Inferior parietal cortex (tissue), 1 donor: ENCODE measurements at regions not wholly inside any gene's neighbourhood (a gene's known extent, or its start where the extent isn't known, plus 50 kb on each side); places are given as distances from the start of the nearest gene placed in this dataset.
A peak's percentile ranks its signal among the peaks of the same experiment; 100 is the strongest.
"Not testable (repeated sequence)": the region's sequence is repeated elsewhere in the genome, so short reads cannot be mapped to it uniquely, and the experiment has no call there.

Experiments
- DNase-seq: peaks from one replicate; pipeline ENCODE4 v3.0.0-alpha.2; 2016; ENCODE audit errors: extremely low spot score

GRCh38 chr4:103998756-103999155 lies 279.0 kb upstream of the TACR3 start:
- no peak for DNase-seq

GRCh38 chr4:103996637-103997036 lies 276.9 kb upstream of the TACR3 start:
- peak; percentile 39 for DNase-seq

GRCh38 chr4:103996064-103996463 lies 276.3 kb upstream of the TACR3 start:
- peak; percentile 66 for DNase-seq

- no peak for DNase-seq
These were observed 274.3 kb upstream of the TACR3 start for GRCh38 chr4:103994059-103994458.

- DNase-seq = no peak
These were observed 262.7 kb upstream of the TACR3 start for GRCh38 chr4:103982454-103982853.

GRCh38 chr4:103948244-103949018 lies 228.6 kb upstream of the TACR3 start:
- DNase-seq = no peak

GRCh38 chr4:103947617-103948016 lies 227.8 kb upstream of the TACR3 start:
- no peak for DNase-seq

- not testable (repeated sequence) for DNase-seq
These were observed 227.0 kb upstream of the TACR3 start for GRCh38 chr4:103946621-103947268.

- no peak for DNase-seq
These were observed 218.7 kb upstream of the TACR3 start for GRCh38 chr4:103938488-103938887.

GRCh38 chr4:103936653-103937145 lies 216.9 kb upstream of the TACR3 start:
- DNase-seq = no peak

- peak; percentile 89 for DNase-seq
These were observed 214.5 kb upstream of the TACR3 start for GRCh38 chr4:103934178-103934789.

- DNase-seq = no peak
These were observed 208.6 kb upstream of the TACR3 start for GRCh38 chr4:103928370-103928769.

GRCh38 chr4:103923551-103923950 lies 203.8 kb upstream of the TACR3 start:
- no peak for DNase-seq

- DNase-seq = no peak
These were observed 198.4 kb upstream of the TACR3 start for GRCh38 chr4:103918214-103918613.

GRCh38 chr4:103915224-103915869 lies 195.6 kb upstream of the TACR3 start:
- DNase-seq = peak; percentile 51

GRCh38 chr4:103907414-103907813 lies 187.6 kb upstream of the TACR3 start:
- DNase-seq = no peak

- DNase-seq = no peak
These were observed 184.3 kb upstream of the TACR3 start for GRCh38 chr4:103904123-103904522.

- no peak for DNase-seq
These were observed 182.9 kb upstream of the TACR3 start for GRCh38 chr4:103902730-103903129.

- DNase-seq = no peak
These were observed 176.2 kb upstream of the TACR3 start for GRCh38 chr4:103895876-103896465.

GRCh38 chr4:103892586-103892985 lies 172.8 kb upstream of the TACR3 start:
- no peak for DNase-seq

- DNase-seq = no peak
These were observed 167.4 kb upstream of the TACR3 start for GRCh38 chr4:103887191-103887590.

GRCh38 chr4:103885152-103885551 lies 165.4 kb upstream of the TACR3 start:
- no peak for DNase-seq
